Activated CD4-positive, alpha-beta T cell treated with anti-CD3 and anti-CD28 coated beads for 36 hours (primary cell): ENCODE measurements at regions not wholly inside any gene's neighbourhood (a gene's known extent, or its start where the extent isn't known, plus 50 kb on each side); places are given as distances from the start of the nearest gene placed in this dataset.
"Not testable (repeated sequence)": the region's sequence is repeated elsewhere in the genome, so short reads cannot be mapped to it uniquely, and the experiment has no call there.

Experiments used
- ATAC-seq: fragments of 200-7000 bp; cut with Tn5 transposase; one replicate; pipeline ENCODE4 v1.10.0; 2021; ENCODE audit warnings: mild to moderate bottlenecking, moderate library complexity
- CTCF ChIA-PET: fragments of 350-600 bp; sonication (Branson Sonifier 250); formaldehyde crosslinking; loops from one replicate; lab custom pipeline; 2021; ENCODE audit warnings: antibody characterized with exemption; lab: Charles Lee
- POLR2A ChIA-PET: fragments of 350-600 bp; sonication (Branson Sonifier 250); formaldehyde crosslinking; loops from one replicate; lab custom pipeline; 2021; ENCODE audit warnings: antibody characterized with exemption, inconsistent platforms; lab: Charles Lee
- DNase-seq: peaks from one replicate; pipeline ENCODE4 v3.0.0-alpha.2; 2020
- H3K27ac Mint-ChIP-seq: one replicate; pipeline ENCODE4 v1.8.0; 2021; ENCODE audit warnings: mixed read lengths
- H3K27me3 Mint-ChIP-seq: one replicate; pipeline ENCODE4 v1.8.0; 2021; ENCODE audit warnings: mixed read lengths
- H3K36me3 Mint-ChIP-seq: one replicate; pipeline ENCODE4 v1.8.0; 2021; ENCODE audit warnings: low read depth, mixed read lengths
- H3K4me1 Mint-ChIP-seq: one replicate; pipeline ENCODE4 v1.8.0; 2021; ENCODE audit warnings: mixed read lengths
- H3K4me3 Mint-ChIP-seq: one replicate; pipeline ENCODE4 v1.8.0; 2021; ENCODE audit warnings: mild to moderate bottlenecking, moderate library complexity, mixed read lengths
- H3K9me3 Mint-ChIP-seq: one replicate; pipeline ENCODE4 v1.8.0; 2021; ENCODE audit warnings: low read depth, mixed read lengths
- intact Hi-C, 2 experiments: fragments of 100-400 bp; cut with DNase I in 1 of 2; cut with micrococcal nuclease in 1 of 2; formaldehyde crosslinking; loops; one replicate each; pipeline versions ENCODE4 v1.14.2 to v1.15.1; 2022 to 2024; cut with DNase I, micrococcal nuclease

DNA sequence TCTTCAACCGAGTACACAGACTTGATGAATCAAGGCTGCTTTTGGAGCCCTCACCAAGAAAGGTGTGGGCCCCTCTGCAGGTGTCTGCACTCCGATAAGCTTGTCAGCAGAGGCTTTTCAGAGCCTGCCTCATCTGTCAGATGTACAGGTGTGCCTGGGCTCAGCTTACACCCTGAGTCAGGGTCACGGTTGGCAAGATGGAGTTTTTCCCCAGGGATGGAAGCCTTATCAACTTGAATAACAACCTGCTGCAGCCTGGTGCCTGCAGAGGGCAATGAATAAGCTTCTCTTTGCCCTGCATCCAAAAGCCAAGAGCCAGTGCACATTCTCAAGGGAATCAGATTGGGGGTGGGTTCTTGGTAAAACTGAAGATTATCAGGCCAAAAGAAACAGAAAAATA is 427.1 kb downstream of the CD83 start:
- no peak overlapping the region for H3K4me3 Mint-ChIP-seq
- intact Hi-C loops = loop anchor here (5.0 kb wide), 4 partner anchors 92 to 703 kb away; partner anchors contain the start of gene JARID2 (in 1 of the 2)
- H3K36me3 Mint-ChIP-seq = no peaks in the 10 kb centered on the region
- DNase-seq = no peak
- peaks cover 2% of the 10 kb centered on the region for H3K27me3 Mint-ChIP-seq
- H3K9me3 Mint-ChIP-seq = no peaks in the 10 kb centered on the region
- H3K27ac Mint-ChIP-seq = no peak overlapping the region
- H3K4me1 Mint-ChIP-seq = peaks cover 41% of the 10 kb centered on the region
- POLR2A ChIA-PET = no interaction called here
- no peak for ATAC-seq
- CTCF ChIA-PET = no interaction called here

DNA sequence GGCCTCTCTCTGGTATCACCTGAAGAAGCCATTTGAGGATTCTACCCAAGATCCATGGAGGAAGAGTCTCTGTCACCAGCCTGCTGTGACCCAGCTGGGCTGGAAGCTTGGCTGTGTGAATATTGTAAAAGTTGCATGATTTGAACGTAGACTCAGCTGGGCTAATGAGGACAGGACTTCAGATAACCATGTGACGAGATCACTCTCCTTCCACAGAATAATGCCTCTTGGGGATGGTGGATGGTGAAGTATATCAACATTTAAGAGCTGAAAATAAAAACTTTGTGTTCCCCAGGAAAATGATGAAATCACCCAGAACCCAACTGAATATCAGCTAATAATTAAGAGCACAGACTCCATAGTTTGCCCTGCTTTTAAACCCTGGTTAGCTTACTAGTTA is 427.9 kb downstream of the CD83 start:
- Mint-ChIP-seq H3K4me1 (peaks cover 41% of the 10 kb centered on the region), H3K9me3 (no peaks in the 10 kb centered on the region), H3K4me3 (no peak overlapping the region), H3K27ac (no peak overlapping the region), H3K27me3 (peaks cover 2% of the 10 kb centered on the region), H3K36me3 (no peaks in the 10 kb centered on the region)
- intact Hi-C loops = no loop called here
- ChIA-PET POLR2A (no interaction called here), CTCF (interaction anchor here (1.1 kb wide), 1 partner anchor 11 kb away, joined by 4 read pairs; no protein-coding TSS in a partner anchor)
- ATAC-seq = no peak
- no peak for DNase-seq

DNA sequence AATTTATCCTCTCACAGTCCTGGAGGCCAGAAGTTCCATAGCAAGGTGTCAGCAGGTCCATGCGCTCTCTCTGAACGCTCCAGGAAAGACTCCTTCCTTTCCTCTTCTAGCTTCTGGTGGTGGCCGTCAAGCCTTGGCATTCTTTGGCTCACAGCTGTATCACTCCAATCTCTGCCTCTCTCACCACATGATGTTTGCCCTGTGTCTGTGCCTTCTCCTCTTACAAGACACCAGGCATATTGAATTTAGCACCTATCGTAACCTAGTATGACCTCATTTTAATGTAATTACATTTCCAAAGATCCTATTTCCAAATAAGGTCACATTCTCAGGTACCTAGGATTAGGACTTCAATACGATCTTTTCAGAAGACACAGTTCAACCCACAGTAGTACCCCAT is 428.5 kb downstream of the CD83 start:
- H3K9me3 Mint-ChIP-seq = no peaks in the 10 kb centered on the region
- H3K36me3 Mint-ChIP-seq = no peaks in the 10 kb centered on the region
- POLR2A ChIA-PET = no interaction called here
- DNase-seq (no peak), ATAC-seq (no peak)
- no peak overlapping the region for H3K4me3 Mint-ChIP-seq
- CTCF ChIA-PET = interaction anchor here (1.1 kb wide), 1 partner anchor 10 kb away, joined by 4 read pairs; no protein-coding TSS in a partner anchor
- H3K4me1 Mint-ChIP-seq = peaks cover 37% of the 10 kb centered on the region
- H3K27ac Mint-ChIP-seq = no peak overlapping the region
- peaks cover 2% of the 10 kb centered on the region for H3K27me3 Mint-ChIP-seq
- intact Hi-C loops = no loop called here

DNA sequence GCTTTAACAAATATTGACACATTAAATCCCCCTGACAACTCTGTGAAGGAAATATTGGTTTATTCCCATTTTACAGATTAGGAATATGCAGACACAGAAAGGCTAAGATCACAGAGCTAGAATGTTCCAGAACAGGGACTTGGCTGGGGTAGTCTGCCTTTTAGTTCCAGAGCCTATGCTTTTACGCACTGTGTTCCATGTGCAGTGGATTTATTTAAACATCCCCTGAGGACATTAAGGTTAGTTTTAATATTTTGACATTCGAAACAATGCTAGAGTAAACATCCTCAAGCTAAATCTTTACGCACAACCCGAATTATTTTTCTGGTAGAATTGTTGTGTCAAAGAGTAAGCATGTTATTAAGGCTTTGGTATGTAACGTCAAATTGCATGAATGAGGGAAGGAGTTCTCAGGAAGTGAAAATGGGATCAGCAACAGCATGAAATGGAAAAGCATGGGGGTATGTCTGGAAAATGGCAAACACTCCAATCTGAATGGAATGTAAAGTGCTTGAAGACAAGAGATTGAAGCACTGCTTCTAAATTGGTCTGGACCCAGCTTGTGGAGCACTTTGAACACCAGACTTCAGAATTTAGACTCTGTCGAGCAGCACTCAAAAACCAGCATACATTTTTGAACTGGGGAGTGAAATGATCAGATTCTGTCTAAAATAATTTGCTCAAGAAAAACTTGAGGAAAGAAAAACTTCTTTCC is 429.9 kb downstream of the CD83 start:
- ATAC-seq = no peak
- Mint-ChIP-seq H3K4me1 (peaks cover 23% of the 10 kb centered on the region), H3K36me3 (no peaks in the 10 kb centered on the region), H3K27me3 (peaks cover 2% of the 10 kb centered on the region), H3K9me3 (no peaks in the 10 kb centered on the region), H3K4me3 (no peak overlapping the region), H3K27ac (no peak overlapping the region)
- CTCF ChIA-PET = no interaction called here
- intact Hi-C loops = no loop called here
- POLR2A ChIA-PET = no interaction called here
- no peak for DNase-seq

DNA sequence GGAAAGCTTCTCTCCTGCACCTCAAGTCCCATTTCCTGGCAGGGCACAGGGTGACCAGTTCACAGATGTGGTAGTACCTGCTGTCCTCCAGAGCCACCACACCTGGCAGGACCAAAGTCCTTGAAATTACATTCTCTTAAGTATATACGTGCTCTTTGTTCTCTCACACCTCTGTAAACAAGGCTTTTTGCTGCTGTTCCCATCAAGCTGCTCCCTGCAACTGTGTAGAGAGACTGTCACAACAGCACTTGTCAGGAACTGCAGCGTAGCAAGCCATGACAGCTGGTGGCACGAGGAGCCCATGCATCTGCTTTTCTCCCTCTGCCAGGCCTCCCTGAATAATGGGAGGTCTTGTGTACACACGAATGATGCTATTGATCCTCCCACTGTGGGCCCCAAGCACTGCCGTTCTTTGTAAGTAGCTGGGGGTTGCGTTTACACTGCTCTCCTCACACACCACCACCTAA is 431.8 kb downstream of the CD83 start:
- Mint-ChIP-seq H3K4me3 (no peak overlapping the region), H3K27ac (no peak overlapping the region), H3K27me3 (peaks cover 2% of the 10 kb centered on the region), H3K36me3 (no peaks in the 10 kb centered on the region), H3K9me3 (no peaks in the 10 kb centered on the region), H3K4me1 (peaks cover 4% of the 10 kb centered on the region)
- intact Hi-C loops = no loop called here
- CTCF ChIA-PET = interaction anchor here (0.8 kb wide), 1 partner anchor 46 kb away, joined by 3 read pairs; no protein-coding TSS in a partner anchor
- POLR2A ChIA-PET = no interaction called here
- no peak for ATAC-seq
- no peak for DNase-seq

DNA sequence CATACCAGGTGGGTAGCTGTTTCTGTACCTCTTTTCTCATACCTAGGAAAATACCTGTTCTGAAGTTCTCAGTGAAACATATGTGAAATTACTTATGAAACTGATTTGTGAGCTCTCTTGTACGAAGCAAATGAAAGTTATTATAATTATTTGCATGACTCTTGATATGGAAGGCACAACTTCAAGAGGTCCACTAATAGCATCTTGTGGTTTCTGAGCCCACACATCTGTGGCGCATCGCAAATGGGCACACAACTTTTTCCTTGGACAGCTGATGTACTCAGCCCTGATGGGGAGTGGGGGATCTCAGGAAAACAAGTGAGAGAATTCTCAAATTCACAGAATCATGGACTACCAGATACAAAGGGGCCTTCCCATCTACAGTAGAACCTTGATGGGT is 432.3 kb downstream of the CD83 start:
- no peak for DNase-seq
- Mint-ChIP-seq H3K36me3 (no peaks in the 10 kb centered on the region), H3K27ac (no peak overlapping the region), H3K27me3 (peaks cover 2% of the 10 kb centered on the region), H3K4me1 (no peaks in the 10 kb centered on the region), H3K4me3 (no peak overlapping the region), H3K9me3 (no peaks in the 10 kb centered on the region)
- CTCF ChIA-PET = no interaction called here
- intact Hi-C loops = no loop called here
- ATAC-seq = no peak
- POLR2A ChIA-PET = no interaction called here

DNA sequence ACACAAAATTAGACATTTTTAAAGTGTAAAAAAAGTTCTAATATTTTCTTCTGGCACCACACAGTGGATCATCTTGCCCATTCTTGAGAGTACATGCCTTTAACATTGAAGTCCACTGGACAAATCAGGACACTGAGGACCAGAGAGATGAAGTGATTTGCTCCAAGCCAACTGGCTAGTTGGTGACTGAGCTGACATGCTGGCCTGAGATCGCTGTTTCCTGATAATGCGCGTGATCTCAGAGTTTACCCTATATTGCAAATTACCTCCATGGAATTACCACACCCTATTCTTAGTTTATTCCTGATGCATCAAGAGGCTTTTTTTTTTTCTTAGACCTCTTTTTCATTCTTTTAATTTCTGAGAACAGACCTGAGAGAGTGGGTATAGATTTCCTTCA is 432.8 kb downstream of the CD83 start:
- no peaks in the 10 kb centered on the region for H3K9me3 Mint-ChIP-seq
- H3K27me3 Mint-ChIP-seq = peaks cover 2% of the 10 kb centered on the region
- no peaks in the 10 kb centered on the region for H3K4me1 Mint-ChIP-seq
- H3K36me3 Mint-ChIP-seq = no peaks in the 10 kb centered on the region
- ATAC-seq = no peak
- POLR2A ChIA-PET = no interaction called here
- CTCF ChIA-PET = no interaction called here
- DNase-seq = no peak
- H3K4me3 Mint-ChIP-seq = no peak overlapping the region
- intact Hi-C loops = no loop called here
- no peak overlapping the region for H3K27ac Mint-ChIP-seq

DNA sequence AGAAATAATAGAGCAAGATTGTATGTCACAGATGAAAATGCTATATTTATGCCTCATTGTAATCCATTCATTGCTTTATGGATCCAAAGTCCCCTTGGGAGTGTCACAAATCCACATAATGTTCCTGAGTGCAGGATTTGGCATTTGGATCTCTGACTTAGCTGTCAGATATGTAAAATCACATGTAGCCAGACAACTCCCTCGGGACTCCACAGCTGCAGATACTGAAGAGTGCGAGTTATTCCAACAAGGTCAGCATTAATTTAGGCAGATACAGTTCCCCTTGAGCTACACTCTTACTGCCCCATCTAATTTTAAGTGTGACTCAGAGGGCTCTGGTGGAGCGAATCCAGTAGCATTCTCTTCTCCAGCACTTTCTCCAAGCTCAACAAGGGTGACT is 433.2 kb downstream of the CD83 start:
- Mint-ChIP-seq H3K27ac (no peak overlapping the region), H3K4me3 (no peak overlapping the region), H3K27me3 (peaks cover 2% of the 10 kb centered on the region), H3K36me3 (no peaks in the 10 kb centered on the region), H3K4me1 (no peaks in the 10 kb centered on the region), H3K9me3 (no peaks in the 10 kb centered on the region)
- intact Hi-C loops = no loop called here
- DNase-seq (no peak), ATAC-seq (no peak)
- ChIA-PET POLR2A (no interaction called here), CTCF (no interaction called here)

DNA sequence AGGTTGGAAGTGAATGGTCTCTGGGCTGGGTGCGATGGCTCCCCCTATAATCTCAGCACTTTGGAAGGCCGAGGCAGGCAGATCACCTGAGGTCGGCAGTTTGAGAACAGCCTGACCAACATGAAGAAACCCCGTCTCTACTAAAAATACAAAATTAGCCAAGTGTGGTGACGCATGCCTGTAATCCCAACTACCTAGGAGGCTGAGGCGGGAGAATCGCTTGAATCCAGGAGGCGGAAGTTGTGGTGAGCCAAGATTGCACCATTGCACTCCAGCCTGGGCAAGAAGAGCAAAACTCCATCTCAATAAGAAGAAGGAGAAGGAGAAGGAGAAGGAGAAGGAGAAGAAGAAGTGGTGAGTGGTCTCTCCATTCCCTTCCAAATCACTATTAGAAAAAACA is 434.0 kb downstream of the CD83 start:
- CTCF ChIA-PET = interaction anchor here (0.8 kb wide), 1 partner anchor 16 kb away, joined by 3 read pairs; no protein-coding TSS in a partner anchor

DNA sequence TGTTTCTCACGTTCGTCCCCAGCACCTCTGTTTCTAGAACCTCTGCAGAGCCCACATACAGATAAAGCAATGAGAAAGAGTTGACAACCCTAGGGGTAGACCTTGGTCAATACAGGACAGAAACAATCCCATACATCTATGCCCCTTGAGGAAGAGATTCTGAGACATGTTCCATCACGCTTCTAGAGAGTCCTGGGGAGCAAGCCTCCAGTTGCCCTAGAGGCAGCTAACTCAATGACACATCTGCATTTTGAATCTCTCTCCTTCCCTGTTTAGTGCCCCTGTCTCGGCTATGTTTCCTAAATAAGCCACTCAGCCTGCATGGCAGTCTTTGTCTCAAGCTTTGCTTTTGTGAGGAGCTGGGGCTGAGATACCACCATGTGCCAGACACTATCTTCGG is 435.3 kb downstream of the CD83 start:
- H3K9me3 Mint-ChIP-seq = no peaks in the 10 kb centered on the region
- no peaks in the 10 kb centered on the region for H3K27me3 Mint-ChIP-seq
- ChIA-PET POLR2A (no interaction called here), CTCF (no interaction called here)
- H3K4me1 Mint-ChIP-seq = no peaks in the 10 kb centered on the region
- H3K27ac Mint-ChIP-seq = no peak overlapping the region
- no peak overlapping the region for H3K4me3 Mint-ChIP-seq
- H3K36me3 Mint-ChIP-seq = no peaks in the 10 kb centered on the region
- no peak for DNase-seq
- ATAC-seq = no peak
- intact Hi-C loops = no loop called here

More for the DNA sequence above, 434.0 kb downstream of the CD83 start:
- H3K36me3 Mint-ChIP-seq, intact Hi-C loops, H3K4me3 Mint-ChIP-seq, POLR2A ChIA-PET, H3K4me1 Mint-ChIP-seq, DNase-seq, H3K9me3 Mint-ChIP-seq, ATAC-seq, H3K27me3 Mint-ChIP-seq, H3K27ac Mint-ChIP-seq: not testable (repeated sequence)

DNA sequence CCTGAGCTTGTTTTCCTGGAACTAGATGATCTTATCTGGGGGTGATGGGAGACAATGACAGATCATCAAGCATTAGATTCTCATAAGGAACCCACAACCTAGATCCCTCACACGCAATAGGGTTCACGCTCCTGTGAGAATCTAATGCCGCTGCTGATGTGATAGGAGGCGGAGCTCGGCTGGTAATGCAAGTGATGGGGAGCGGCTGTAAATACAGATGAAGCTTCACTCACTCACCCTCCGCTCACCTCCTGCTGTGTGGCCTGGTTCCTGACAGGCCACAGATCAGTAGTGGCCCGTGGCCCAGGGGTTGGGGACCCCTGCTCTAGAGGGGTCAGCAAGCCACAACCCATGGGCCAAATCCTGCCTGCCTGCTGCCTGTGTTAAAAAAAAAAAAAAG is 435.9 kb downstream of the CD83 start:
- Mint-ChIP-seq H3K4me3 (no peak overlapping the region), H3K4me1 (no peaks in the 10 kb centered on the region), H3K27ac (no peak overlapping the region), H3K36me3 (no peaks in the 10 kb centered on the region), H3K9me3 (no peaks in the 10 kb centered on the region), H3K27me3 (no peaks in the 10 kb centered on the region)
- ATAC-seq (no peak), DNase-seq (no peak)
- CTCF ChIA-PET = interaction anchor here (0.6 to 0.8 kb wide), 2 partner anchors 8 to 1453 kb away, joined by 3 read pairs; no protein-coding TSS in a partner anchor
- intact Hi-C loops = no loop called here
- POLR2A ChIA-PET = no interaction called here

DNA sequence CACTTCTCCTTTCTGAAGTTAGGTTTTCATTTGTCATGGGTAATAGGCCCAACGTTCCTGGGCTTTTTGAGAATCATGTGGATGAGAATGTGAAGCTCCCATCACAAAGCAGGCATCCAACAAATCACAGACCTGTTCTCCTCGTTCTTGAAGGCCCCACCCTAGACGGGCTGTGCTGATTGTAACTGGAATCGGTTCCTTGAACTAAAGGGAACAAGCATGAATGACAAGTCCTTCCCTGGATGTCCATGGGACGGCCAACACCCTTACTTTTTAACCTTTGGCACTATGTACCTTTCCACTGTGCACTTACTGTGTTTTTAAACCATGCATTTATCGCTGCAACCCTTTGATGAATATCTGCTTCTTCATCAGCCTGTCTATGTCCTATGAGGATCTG is 438.2 kb downstream of the CD83 start:
- no peak for DNase-seq
- ChIA-PET POLR2A (no interaction called here), CTCF (no interaction called here)
- no peak overlapping the region for H3K4me3 Mint-ChIP-seq
- no peaks in the 10 kb centered on the region for H3K9me3 Mint-ChIP-seq
- H3K27me3 Mint-ChIP-seq = no peaks in the 10 kb centered on the region
- intact Hi-C loops = no loop called here
- no peak for ATAC-seq
- H3K36me3 Mint-ChIP-seq = no peaks in the 10 kb centered on the region
- H3K27ac Mint-ChIP-seq = no peak overlapping the region
- H3K4me1 Mint-ChIP-seq = no peaks in the 10 kb centered on the region
